Muscle of leg (tissue), 3 donors: ENCODE measurements at regions not wholly inside any gene's neighbourhood (a gene's known extent, or its start where the extent isn't known, plus 50 kb on each side); places are given as distances from the start of the nearest gene placed in this dataset.

Source experiments
- DNase-seq: peaks from one replicate; pipeline ENCODE4 v3.0.0; 2013
- H3K27ac ChIP-seq: one replicate; pipeline ENCODE4 v1.5.1; 2013; ENCODE audit warnings: mild to moderate bottlenecking, low read length, control low read depth
- H3K27me3 ChIP-seq: one replicate; pipeline ENCODE4 v1.6.1; 2013; ENCODE audit warnings: low read length; ENCODE audit not compliant: control insufficient read depth, insufficient read depth
- H3K36me3 ChIP-seq: one replicate; pipeline ENCODE4 v1.6.1; 2013; ENCODE audit warnings: low read length; ENCODE audit not compliant: control insufficient read depth, insufficient read depth
- H3K4me1 ChIP-seq: one replicate; pipeline ENCODE4 v1.6.1; 2013; ENCODE audit warnings: low read length; ENCODE audit not compliant: control insufficient read depth, insufficient read depth
- H3K4me3 ChIP-seq: one replicate; pipeline ENCODE4 v1.5.1; 2013; ENCODE audit warnings: low read length, control low read depth
- H3K9me3 ChIP-seq: replicated peaks from 2 replicates; pipeline ENCODE4 v1.6.1; 2013; ENCODE audit warnings: low read depth, low read length; ENCODE audit not compliant: control insufficient read depth
- WGBS: methylation state at CpG from one replicate; pipeline ENCODE4 v1.1.5; 2013; ENCODE audit warnings: missing lambda C conversion rate; ENCODE audit not compliant: insufficient coverage; 5-methylcytosine and 5-hydroxymethylcytosine counted together

GRCh38 chr18:38709122-38709521 lies 1143.5 kb upstream of the CELF4 start:
- Histone ChIP-seq H3K4me3 (no peak overlapping the region), H3K4me1 (no peaks in the 10 kb centered on the region), H3K9me3 (no peaks in the 10 kb centered on the region), H3K27ac (no peak overlapping the region), H3K27me3 (no peaks in the 10 kb centered on the region), H3K36me3 (no peaks in the 10 kb centered on the region)
- no CpG with 5 or more reads among the region's 5 CpGs for WGBS
- no peak for DNase-seq

GRCh38 chr18:38706373-38706772 lies 1140.8 kb upstream of the CELF4 start:
- DNase-seq: no peak
- Histone ChIP-seq H3K27me3 (no peaks in the 10 kb centered on the region), H3K4me3 (no peak overlapping the region), H3K27ac (no peak overlapping the region), H3K36me3 (no peaks in the 10 kb centered on the region), H3K4me1 (no peaks in the 10 kb centered on the region), H3K9me3 (no peaks in the 10 kb centered on the region)
- 100% methylated on average over 1 of the region's 5 CpGs for WGBS

DNA sequence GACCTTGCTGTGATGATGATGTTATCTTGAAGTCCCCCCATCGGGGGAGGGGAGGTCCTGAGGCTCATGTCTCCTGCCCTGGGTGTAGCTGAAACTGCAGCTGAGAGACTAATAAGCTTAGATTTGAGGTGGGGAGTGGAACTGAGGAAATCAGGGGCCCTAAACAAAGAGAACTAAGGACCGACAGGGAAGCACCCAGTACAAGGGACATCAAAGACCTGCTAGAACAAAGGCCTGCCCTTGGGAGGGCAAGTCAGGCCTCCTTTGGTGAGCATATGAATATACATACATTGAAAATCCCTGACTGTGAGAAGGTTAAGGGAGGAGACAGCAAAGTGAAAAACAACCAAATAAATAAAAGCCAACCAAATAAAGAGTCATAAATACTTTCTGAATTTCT lies 1132.5 kb upstream of the CELF4 start:
- no peaks in the 10 kb centered on the region for H3K9me3 ChIP-seq
- H3K4me3 ChIP-seq: no peak overlapping the region
- H3K4me1 ChIP-seq: no peaks in the 10 kb centered on the region
- no peaks in the 10 kb centered on the region for H3K36me3 ChIP-seq
- DNase-seq: no peak
- H3K27ac ChIP-seq: no peak overlapping the region
- H3K27me3 ChIP-seq: no peaks in the 10 kb centered on the region
- WGBS: 83% methylated on average over 1 of the region's 2 CpGs

- no peaks in the 10 kb centered on the region for H3K9me3 ChIP-seq
- DNase-seq: no peak
- H3K27ac ChIP-seq: no peak overlapping the region
- no peak overlapping the region for H3K4me3 ChIP-seq
- H3K36me3 ChIP-seq: no peaks in the 10 kb centered on the region
- H3K27me3 ChIP-seq: no peaks in the 10 kb centered on the region
- no peaks in the 10 kb centered on the region for H3K4me1 ChIP-seq
- WGBS: 100% methylated on average over 1 of the region's 5 CpGs
These were observed 1130.1 kb upstream of the CELF4 start for GRCh38 chr18:38695559-38696280.

DNA sequence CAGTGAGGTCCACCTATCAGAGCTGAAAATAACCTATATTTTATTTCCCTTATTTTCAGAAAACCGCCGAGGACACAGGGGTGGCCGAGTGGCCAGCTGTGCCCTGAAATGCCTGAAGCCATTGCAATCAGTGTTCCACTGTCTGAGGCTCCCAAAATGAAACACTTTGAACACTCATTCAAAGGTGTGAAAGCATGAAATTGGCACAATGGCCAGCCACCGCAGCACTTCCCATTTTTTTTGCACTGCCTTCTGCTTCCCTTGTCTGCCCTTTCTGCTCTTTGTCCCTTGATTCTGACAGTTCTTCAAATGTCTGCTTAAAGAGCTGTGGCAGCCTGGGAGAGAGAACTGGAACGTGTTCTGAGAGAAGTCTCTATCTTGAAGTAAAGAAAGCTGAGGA lies 1127.5 kb upstream of the CELF4 start:
- WGBS: 76% methylated on average over 5 of the region's 5 CpGs
- Histone ChIP-seq H3K27me3 (no peaks in the 10 kb centered on the region), H3K27ac (no peak overlapping the region), H3K9me3 (no peaks in the 10 kb centered on the region), H3K4me1 (no peaks in the 10 kb centered on the region), H3K4me3 (no peak overlapping the region), H3K36me3 (no peaks in the 10 kb centered on the region)
- no peak for DNase-seq

DNA sequence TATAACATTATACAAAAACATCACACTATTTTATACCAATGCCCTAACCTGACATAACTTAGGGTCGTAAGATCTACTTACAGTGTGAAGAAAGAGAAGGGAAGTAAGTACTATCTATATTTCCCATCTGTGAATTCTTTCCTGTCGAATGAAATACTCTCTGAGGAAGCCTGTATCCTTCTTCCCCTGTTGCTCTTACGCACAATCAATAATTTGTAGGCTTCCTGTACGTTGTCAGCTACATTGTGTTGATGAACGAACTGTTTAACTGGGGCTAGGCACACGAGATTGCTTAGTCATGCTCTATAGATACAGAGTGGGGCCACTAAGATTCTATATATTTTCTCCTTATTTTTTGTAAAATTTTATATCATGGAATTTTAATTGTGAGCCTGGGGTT lies 1125.0 kb upstream of the CELF4 start:
- Histone ChIP-seq H3K27ac (no peak overlapping the region), H3K36me3 (no peaks in the 10 kb centered on the region), H3K4me1 (no peaks in the 10 kb centered on the region), H3K9me3 (no peaks in the 10 kb centered on the region), H3K4me3 (no peak overlapping the region), H3K27me3 (no peaks in the 10 kb centered on the region)
- no peak for DNase-seq
- WGBS: no CpG with 5 or more reads among the region's 6 CpGs

GRCh38 chr18:38688416-38688815 lies 1122.8 kb upstream of the CELF4 start:
- WGBS: no CpG with 5 or more reads among the region's 1 CpG
- H3K9me3 ChIP-seq: no peaks in the 10 kb centered on the region
- H3K4me3 ChIP-seq: no peak overlapping the region
- no peak overlapping the region for H3K27ac ChIP-seq
- H3K27me3 ChIP-seq: no peaks in the 10 kb centered on the region
- H3K4me1 ChIP-seq: no peaks in the 10 kb centered on the region
- no peak for DNase-seq
- H3K36me3 ChIP-seq: no peaks in the 10 kb centered on the region

DNA sequence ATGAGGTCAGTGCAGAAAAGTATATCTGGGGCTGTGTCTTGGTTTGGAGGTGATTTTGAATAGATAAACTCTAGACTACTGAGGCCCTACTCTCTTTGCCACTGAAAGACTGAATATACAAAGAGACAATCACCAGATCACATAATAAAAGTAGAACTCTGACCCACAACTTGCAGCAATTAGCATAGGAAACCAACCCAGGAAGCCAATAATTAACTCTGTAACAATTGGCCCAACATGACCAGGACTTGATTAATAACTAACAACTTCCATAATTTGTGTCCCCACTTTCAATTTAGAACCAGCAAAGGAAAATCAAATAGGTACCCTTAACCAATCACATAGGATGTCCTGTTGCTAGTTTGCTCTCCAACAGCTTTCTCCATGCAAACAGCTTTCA lies 1104.9 kb upstream of the CELF4 start:
- Histone ChIP-seq H3K27me3 (no peaks in the 10 kb centered on the region), H3K4me3 (no peak overlapping the region), H3K36me3 (no peaks in the 10 kb centered on the region), H3K27ac (no peak overlapping the region), H3K9me3 (peaks cover 7% of the 10 kb centered on the region), H3K4me1 (no peaks in the 10 kb centered on the region)
- no peak for DNase-seq

DNA sequence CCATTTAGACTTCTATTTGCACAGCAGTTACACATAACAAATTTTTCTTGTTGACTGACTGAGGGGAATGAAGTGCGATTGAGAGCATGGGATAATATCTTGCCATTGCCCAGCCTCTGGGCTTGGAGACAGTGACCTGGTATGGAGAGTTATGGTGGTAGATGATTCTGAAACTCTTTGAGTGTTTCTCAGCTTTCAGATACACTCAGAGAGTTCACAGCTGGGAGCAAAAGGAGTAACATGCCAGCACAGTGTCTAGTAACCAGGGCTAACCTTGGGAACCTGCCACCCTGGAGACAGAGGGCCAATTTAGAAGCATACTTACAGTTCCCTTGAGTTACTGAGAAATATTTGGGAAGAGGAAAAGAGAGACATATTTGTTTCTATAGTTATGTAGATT lies 1099.3 kb upstream of the CELF4 start:
- H3K9me3 ChIP-seq: no peaks in the 10 kb centered on the region
- H3K27ac ChIP-seq: no peak overlapping the region
- no peak overlapping the region for H3K4me3 ChIP-seq
- WGBS: no CpG with 5 or more reads among the region's 1 CpG
- no peaks in the 10 kb centered on the region for H3K27me3 ChIP-seq
- H3K4me1 ChIP-seq: no peaks in the 10 kb centered on the region
- no peak for DNase-seq
- H3K36me3 ChIP-seq: no peaks in the 10 kb centered on the region

DNA sequence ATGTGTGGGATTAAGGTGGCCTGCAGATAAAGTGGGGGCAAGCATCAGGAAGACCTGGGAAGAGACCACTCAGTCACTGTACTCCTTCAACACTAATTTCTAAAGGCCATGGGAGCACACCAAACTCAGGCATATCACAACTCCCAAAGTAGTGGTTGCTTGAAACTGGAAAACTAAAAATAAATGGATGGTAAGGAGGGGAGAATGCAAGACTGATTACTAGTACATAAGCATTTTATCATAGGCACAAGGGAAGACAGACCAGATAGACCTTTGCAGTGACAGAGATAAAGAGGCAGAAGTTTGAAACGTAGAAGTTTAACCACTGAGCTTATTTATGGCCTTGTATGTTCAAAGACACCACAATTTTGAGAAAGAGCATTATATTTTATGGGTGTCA lies 1098.1 kb upstream of the CELF4 start:
- no CpG with 5 or more reads among the region's 1 CpG for WGBS
- Histone ChIP-seq H3K9me3 (no peaks in the 10 kb centered on the region), H3K4me1 (no peaks in the 10 kb centered on the region), H3K27ac (no peak overlapping the region), H3K4me3 (no peak overlapping the region), H3K27me3 (no peaks in the 10 kb centered on the region), H3K36me3 (no peaks in the 10 kb centered on the region)
- DNase-seq: no peak

- Histone ChIP-seq H3K27me3 (no peaks in the 10 kb centered on the region), H3K4me3 (no peak overlapping the region), H3K27ac (no peak overlapping the region), H3K9me3 (no peaks in the 10 kb centered on the region), H3K36me3 (no peaks in the 10 kb centered on the region), H3K4me1 (no peaks in the 10 kb centered on the region)
- DNase-seq: no peak
These were observed 1097.7 kb upstream of the CELF4 start for GRCh38 chr18:38663270-38663669.
